ENCODE measurements at regions not wholly inside any gene's neighbourhood (a gene's known extent, or its start where the extent isn't known, plus 50 kb on each side); places are given as distances from the start of the nearest gene placed in this dataset.
"Not testable (repeated sequence)": the region's sequence is repeated elsewhere in the genome, so short reads cannot be mapped to it uniquely, and the experiment has no call there.

- H2AFZ ChIP-seq (ENCODE audit: low read length); H3K36me3 ChIP-seq (replicated peaks in 1 of 2; ENCODE audit: control insufficient read depth in 1 of 2, insufficient read depth in 2 of 2, low read length in 2 of 2); H3K4me2 ChIP-seq (ENCODE audit: low read depth, low read length); H3K79me2 ChIP-seq (ENCODE audit: insufficient read depth, low read length); CTCF ChIA-PET (ENCODE audit: low intra/inter-chr PET ratio, low total read pairs); in situ Hi-C loops (cut with HindIII; ENCODE audit: extremely low pct_ligation_motif_present, low pct_unique_long_range_greater_than_20kb); BruUV-seq (replicated peaks); H4K20me1 ChIP-seq (ENCODE audit: insufficient read depth, low read length); H3K27me3 ChIP-seq (ENCODE audit: control insufficient read depth in 1 of 2, insufficient read depth in 2 of 2, low read length in 2 of 2); POLR2A ChIA-PET; H3K9ac ChIP-seq (ENCODE audit: insufficient read depth, low read depth, low read length); FAIRE-seq; H3K9me3 ChIP-seq (ENCODE audit: low read length); ATAC-seq; H3K27ac ChIP-seq (ENCODE audit: extremely low read length, insufficient read depth, low read length); DNase-seq (ENCODE audit: low spot score); H3K4me3 ChIP-seq (replicated peaks in 1 of 3; ENCODE audit: insufficient read depth in 1 of 3, low read depth in 2 of 3, low read length in 3 of 3); H3K4me1 ChIP-seq (ENCODE audit: insufficient read depth, low read length); intact Hi-C loops (cut with micrococcal nuclease; ENCODE audit: unreplicated experiment): not testable (repeated sequence)
- 24% methylated on average over 15 of the region's 15 CpGs for WGBS (ENCODE audit: low lambda C conversion rate)
Observed at GRCh38 chr14:106338775-106339174, 812.4 kb downstream of the TMEM121 start.

DNA sequence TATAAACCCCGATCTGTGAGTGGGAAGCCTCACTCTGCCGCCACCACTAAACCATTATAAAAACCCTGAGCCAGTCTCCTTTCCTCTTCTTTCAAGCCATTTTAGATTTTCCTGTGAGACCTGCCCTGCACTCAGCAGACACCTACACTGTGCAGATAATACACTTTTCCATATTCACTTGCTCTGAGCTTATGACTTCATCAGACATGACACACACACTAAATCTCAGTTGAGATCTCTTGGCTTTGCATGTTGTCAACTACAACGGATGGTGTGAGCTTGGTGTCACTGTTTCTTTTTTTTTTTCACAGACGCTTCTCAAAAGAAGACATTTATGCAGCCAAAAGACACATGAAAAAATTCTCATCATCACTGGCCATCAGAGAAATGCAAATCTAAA lies 814.3 kb downstream of the TMEM121 start:
- H3K4me3 ChIP-seq (replicated peaks in 1 of 3; ENCODE audit: insufficient read depth in 1 of 3, low read depth in 2 of 3, low read length in 3 of 3); H3K79me2 ChIP-seq (ENCODE audit: insufficient read depth, low read length); H4K20me1 ChIP-seq (ENCODE audit: insufficient read depth, low read length); H3K27me3 ChIP-seq (ENCODE audit: control insufficient read depth in 1 of 2, insufficient read depth in 2 of 2, low read length in 2 of 2); BruUV-seq (replicated peaks); DNase-seq (ENCODE audit: low spot score); CTCF ChIA-PET (ENCODE audit: low intra/inter-chr PET ratio, low total read pairs); H2AFZ ChIP-seq (ENCODE audit: low read length); ATAC-seq; FAIRE-seq; intact Hi-C loops (cut with micrococcal nuclease; ENCODE audit: unreplicated experiment); H3K4me1 ChIP-seq (ENCODE audit: insufficient read depth, low read length); H3K36me3 ChIP-seq (replicated peaks in 1 of 2; ENCODE audit: control insufficient read depth in 1 of 2, insufficient read depth in 2 of 2, low read length in 2 of 2); POLR2A ChIA-PET; H3K9me3 ChIP-seq (ENCODE audit: low read length); H3K4me2 ChIP-seq (ENCODE audit: low read depth, low read length); H3K27ac ChIP-seq (ENCODE audit: extremely low read length, insufficient read depth, low read length); in situ Hi-C loops (cut with HindIII; ENCODE audit: extremely low pct_ligation_motif_present, low pct_unique_long_range_greater_than_20kb); H3K9ac ChIP-seq (ENCODE audit: insufficient read depth, low read depth, low read length): not testable (repeated sequence)
- WGBS (ENCODE audit: low lambda C conversion rate) = 2% methylated on average over 2 of the region's 4 CpGs

GRCh38 chr14:106341161-106341560 lies 814.8 kb downstream of the TMEM121 start:
- FAIRE-seq; H3K27me3 ChIP-seq (ENCODE audit: control insufficient read depth in 1 of 2, insufficient read depth in 2 of 2, low read length in 2 of 2); intact Hi-C loops (cut with micrococcal nuclease; ENCODE audit: unreplicated experiment); H2AFZ ChIP-seq (ENCODE audit: low read length); H3K36me3 ChIP-seq (replicated peaks in 1 of 2; ENCODE audit: control insufficient read depth in 1 of 2, insufficient read depth in 2 of 2, low read length in 2 of 2); H3K27ac ChIP-seq (ENCODE audit: extremely low read length, insufficient read depth, low read length); in situ Hi-C loops (cut with HindIII; ENCODE audit: extremely low pct_ligation_motif_present, low pct_unique_long_range_greater_than_20kb); BruUV-seq (replicated peaks); H4K20me1 ChIP-seq (ENCODE audit: insufficient read depth, low read length); H3K4me1 ChIP-seq (ENCODE audit: insufficient read depth, low read length); DNase-seq (ENCODE audit: low spot score); H3K9me3 ChIP-seq (ENCODE audit: low read length); H3K79me2 ChIP-seq (ENCODE audit: insufficient read depth, low read length); POLR2A ChIA-PET; H3K4me3 ChIP-seq (replicated peaks in 1 of 3; ENCODE audit: insufficient read depth in 1 of 3, low read depth in 2 of 3, low read length in 3 of 3); H3K9ac ChIP-seq (ENCODE audit: insufficient read depth, low read depth, low read length); H3K4me2 ChIP-seq (ENCODE audit: low read depth, low read length); CTCF ChIA-PET (ENCODE audit: low intra/inter-chr PET ratio, low total read pairs); ATAC-seq: not testable (repeated sequence)
- WGBS (ENCODE audit: low lambda C conversion rate) = 9% methylated on average over 5 of the region's 5 CpGs

All from HepG2 (cell line).